SK-N-SH treated with all-trans-retinoic acid at 6 μM for 48 hours (cell line): ENCODE measurements at regions not wholly inside any gene's neighbourhood (a gene's known extent, or its start where the extent isn't known, plus 50 kb on each side); places are given as distances from the start of the nearest gene placed in this dataset.

ENCODE experiments used
- ISL1 ChIP-seq: fragments of 250-450 bp; sonication (Bioruptor Pico); IDR thresholded peaks from 2 replicates; pipeline ENCODE4 v2.1.2; 2022; ENCODE audit warnings: mild to moderate bottlenecking, moderate library complexity
- OSR1 ChIP-seq: fragments of 250-450 bp; sonication (Bioruptor Pico); IDR thresholded peaks from 2 replicates; pipeline ENCODE4 v1.8.0; 2022; ENCODE audit warnings: moderate library complexity, mild to moderate bottlenecking, inconsistent platforms
- PPARA ChIP-seq: fragments of 250-450 bp; sonication (Bioruptor Pico); IDR thresholded peaks from 2 replicates; pipeline ENCODE4 v1.5.0; 2020; ENCODE audit warnings: mild to moderate bottlenecking, borderline replicate concordance
- TOX ChIP-seq: fragments of 250-450 bp; sonication (Bioruptor Pico); IDR thresholded peaks from 2 replicates; pipeline ENCODE4 v1.8.0; 2021; ENCODE audit warnings: mild to moderate bottlenecking, moderate library complexity, borderline replicate concordance
- ZFP30 ChIP-seq: fragments of 450-650 bp; formaldehyde crosslinking; IDR thresholded peaks from 2 replicates; pipeline ENCODE4 v1.5.0; 2022; ENCODE audit warnings: mild to moderate bottlenecking, moderate library complexity
- TF ChIP-seq, protein P1 (sequence below): fragments of 250-450 bp; sonication (Bioruptor Pico); IDR thresholded peaks from 2 replicates; pipeline ENCODE4 v1.5.1; 2020; ENCODE audit warnings: low read depth, mild to moderate bottlenecking, moderate library complexity

DNA sequence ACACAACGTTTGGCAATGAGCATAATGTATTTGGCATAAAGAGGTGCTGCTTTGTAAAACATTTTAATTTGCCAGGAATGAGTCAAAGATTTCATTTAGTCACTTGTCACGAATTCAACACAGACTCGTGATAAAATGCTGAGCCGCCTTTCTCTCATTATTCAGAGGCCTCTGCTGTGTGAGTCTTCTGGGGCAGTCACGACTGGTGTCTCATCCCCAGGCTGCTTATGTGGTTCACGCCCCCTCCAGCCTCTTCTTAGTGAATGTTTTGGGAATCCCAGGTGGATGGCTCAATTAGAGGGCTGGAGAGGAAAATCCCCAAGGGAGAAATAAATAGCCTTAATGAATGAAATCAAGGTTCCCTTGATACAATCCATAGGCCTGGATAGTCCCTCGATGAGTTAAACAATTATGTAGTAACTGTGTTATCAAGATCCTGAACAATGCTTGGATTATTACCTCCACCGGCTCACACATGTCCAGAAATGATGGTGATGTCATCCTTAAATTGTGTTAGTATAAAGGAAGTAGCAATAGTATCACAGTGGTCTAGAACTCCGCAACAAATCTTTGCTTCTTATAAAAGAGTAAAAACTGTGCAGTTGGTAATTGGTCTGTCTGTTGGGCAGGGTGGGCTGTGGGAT is 192.1 kb upstream of the ADAMTS16 start:
- TF ChIP-seq ZFP30 (no peak), TOX (CRISPR knock-in tag) (no peak), PPARA (CRISPR knock-in tag) (no peak), ISL1 (CRISPR knock-in tag) (no peak), OSR1 (CRISPR knock-in tag) (no peak)
- TF ChIP-seq, protein P1, sequence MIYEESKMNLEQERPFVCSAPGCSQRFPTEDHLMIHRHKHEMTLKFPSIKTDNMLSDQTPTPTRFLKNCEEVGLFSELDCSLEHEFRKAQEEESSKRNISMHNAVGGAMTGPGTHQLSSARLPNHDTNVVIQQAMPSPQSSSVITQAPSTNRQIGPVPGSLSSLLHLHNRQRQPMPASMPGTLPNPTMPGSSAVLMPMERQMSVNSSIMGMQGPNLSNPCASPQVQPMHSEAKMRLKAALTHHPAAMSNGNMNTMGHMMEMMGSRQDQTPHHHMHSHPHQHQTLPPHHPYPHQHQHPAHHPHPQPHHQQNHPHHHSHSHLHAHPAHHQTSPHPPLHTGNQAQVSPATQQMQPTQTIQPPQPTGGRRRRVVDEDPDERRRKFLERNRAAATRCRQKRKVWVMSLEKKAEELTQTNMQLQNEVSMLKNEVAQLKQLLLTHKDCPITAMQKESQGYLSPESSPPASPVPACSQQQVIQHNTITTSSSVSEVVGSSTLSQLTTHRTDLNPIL (CRISPR knock-in tag) = no peak
